Esophagus muscularis mucosa (tissue), 4 donors: ENCODE measurements at regions not wholly inside any gene's neighbourhood (a gene's known extent, or its start where the extent isn't known, plus 50 kb on each side); places are given as distances from the start of the nearest gene placed in this dataset.

ENCODE experiments used
- EP300 ChIP-seq: sonication (generic); formaldehyde crosslinking; IDR thresholded peaks from one replicate; pipeline ENCODE4 v1.6.1; 2017; ENCODE audit warnings: antibody characterized with exemption
- POLR2A ChIP-seq: fragments of 450-650 bp; IDR thresholded peaks from one replicate; pipeline ENCODE4 v1.6.1; 2017; ENCODE audit warnings: antibody characterized with exemption, moderate library complexity, mild to moderate bottlenecking, low read depth
- POLR2AphosphoS5 ChIP-seq, 2 donors: sonication (generic); formaldehyde crosslinking; IDR thresholded peaks; one replicate each; pipeline ENCODE4 v1.6.1; 2017; ENCODE audit warnings: antibody characterized with exemption in 2 of 2
- TF ChIP-seq, protein P1 (sequence below), 3 experiments: fragments of 200-600 bp in 2 of 3; fragments of 450-650 bp in 1 of 3; sonication (generic) in 2 of 3; IDR thresholded peaks; one replicate each; pipeline ENCODE4 v1.5.1; 2017 to 2019; ENCODE audit warnings: antibody characterized with exemption in 3 of 3, mild to moderate bottlenecking in 2 of 3, moderate library complexity in 1 of 3

DNA sequence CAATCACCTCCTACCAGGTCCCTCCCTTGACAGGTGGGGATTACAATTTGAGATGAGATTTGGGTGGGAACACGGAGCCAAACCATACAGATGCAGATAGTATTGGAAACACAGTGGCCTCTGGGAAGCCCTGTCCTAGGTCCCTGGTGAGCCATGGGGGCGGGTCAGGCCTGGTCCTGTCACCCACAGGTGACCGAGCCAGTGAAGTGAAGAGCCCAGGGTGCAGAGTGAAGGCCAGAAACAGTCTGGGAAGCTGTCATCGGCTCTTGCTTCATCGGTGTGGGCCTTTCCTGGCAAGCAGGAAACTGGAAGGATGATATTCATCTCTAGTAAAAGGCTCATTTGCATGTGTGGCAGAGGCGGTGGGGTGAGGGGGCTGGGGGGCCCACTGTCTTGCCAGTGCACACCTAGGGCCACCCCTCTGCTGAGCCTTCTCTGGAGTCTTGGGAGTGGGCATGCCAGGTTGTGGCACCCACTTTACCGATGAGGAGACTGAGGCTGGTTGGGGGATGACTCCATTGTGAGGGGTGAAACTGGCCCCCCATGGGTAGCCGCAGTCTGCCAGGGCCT, 290.6 kb downstream of the NDUFA10 start:
- TF ChIP-seq, protein P1, sequence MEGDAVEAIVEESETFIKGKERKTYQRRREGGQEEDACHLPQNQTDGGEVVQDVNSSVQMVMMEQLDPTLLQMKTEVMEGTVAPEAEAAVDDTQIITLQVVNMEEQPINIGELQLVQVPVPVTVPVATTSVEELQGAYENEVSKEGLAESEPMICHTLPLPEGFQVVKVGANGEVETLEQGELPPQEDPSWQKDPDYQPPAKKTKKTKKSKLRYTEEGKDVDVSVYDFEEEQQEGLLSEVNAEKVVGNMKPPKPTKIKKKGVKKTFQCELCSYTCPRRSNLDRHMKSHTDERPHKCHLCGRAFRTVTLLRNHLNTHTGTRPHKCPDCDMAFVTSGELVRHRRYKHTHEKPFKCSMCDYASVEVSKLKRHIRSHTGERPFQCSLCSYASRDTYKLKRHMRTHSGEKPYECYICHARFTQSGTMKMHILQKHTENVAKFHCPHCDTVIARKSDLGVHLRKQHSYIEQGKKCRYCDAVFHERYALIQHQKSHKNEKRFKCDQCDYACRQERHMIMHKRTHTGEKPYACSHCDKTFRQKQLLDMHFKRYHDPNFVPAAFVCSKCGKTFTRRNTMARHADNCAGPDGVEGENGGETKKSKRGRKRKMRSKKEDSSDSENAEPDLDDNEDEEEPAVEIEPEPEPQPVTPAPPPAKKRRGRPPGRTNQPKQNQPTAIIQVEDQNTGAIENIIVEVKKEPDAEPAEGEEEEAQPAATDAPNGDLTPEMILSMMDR (IDR thresholded peaks at IDR 0.05): no peak
- TF ChIP-seq POLR2AphosphoS5 (IDR thresholded peaks at IDR 0.05) (no peak), POLR2A (no peak), EP300 (no peak)
